Body of pancreas (tissue), 4 donors: ENCODE measurements at regions not wholly inside any gene's neighbourhood (a gene's known extent, or its start where the extent isn't known, plus 50 kb on each side); places are given as distances from the start of the nearest gene placed in this dataset.

Source experiments
- POLR2A ChIP-seq, 3 donors: fragments of 450-650 bp; IDR thresholded peaks; one replicate each; pipeline ENCODE4 v1.6.1; 2016; ENCODE audit warnings: antibody characterized with exemption in 3 of 3, mild to moderate bottlenecking in 2 of 3
- TF ChIP-seq, protein P1 (sequence below), 7 experiments: fragments of 450-650 bp in 4 of 7; fragments of 200-600 bp in 3 of 7; sonication (generic) in 3 of 7; IDR thresholded peaks; one replicate each; pipeline ENCODE4 v1.5.1; 2016 to 2019; ENCODE audit warnings: antibody characterized with exemption in 7 of 7

DNA sequence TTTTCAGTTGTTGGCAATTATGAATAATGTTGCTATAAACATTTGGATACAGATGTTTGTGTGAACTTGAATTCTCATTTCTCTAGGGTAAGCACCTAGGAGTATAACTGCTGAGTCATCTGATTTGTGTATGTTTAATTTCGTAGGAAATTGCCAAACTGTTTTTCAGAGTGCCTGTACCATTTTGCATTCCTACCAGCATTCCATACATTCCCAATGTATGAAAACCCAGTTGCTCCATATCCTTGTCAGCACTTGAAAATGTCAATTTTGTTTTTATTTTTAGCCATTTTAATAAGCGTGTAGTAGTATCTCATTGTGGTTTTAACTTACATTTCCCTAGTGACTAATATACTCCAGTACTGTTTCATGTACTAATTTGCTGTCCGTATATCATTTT is 98.5 kb upstream of the TSC22D2 start:
- TF ChIP-seq, protein P1, sequence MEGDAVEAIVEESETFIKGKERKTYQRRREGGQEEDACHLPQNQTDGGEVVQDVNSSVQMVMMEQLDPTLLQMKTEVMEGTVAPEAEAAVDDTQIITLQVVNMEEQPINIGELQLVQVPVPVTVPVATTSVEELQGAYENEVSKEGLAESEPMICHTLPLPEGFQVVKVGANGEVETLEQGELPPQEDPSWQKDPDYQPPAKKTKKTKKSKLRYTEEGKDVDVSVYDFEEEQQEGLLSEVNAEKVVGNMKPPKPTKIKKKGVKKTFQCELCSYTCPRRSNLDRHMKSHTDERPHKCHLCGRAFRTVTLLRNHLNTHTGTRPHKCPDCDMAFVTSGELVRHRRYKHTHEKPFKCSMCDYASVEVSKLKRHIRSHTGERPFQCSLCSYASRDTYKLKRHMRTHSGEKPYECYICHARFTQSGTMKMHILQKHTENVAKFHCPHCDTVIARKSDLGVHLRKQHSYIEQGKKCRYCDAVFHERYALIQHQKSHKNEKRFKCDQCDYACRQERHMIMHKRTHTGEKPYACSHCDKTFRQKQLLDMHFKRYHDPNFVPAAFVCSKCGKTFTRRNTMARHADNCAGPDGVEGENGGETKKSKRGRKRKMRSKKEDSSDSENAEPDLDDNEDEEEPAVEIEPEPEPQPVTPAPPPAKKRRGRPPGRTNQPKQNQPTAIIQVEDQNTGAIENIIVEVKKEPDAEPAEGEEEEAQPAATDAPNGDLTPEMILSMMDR (IDR thresholded peaks at IDR 0.05): no peak
- no peak for TF ChIP-seq POLR2A (IDR thresholded peaks at IDR 0.05)
